HEK293T (cell line): ENCODE measurements at regions not wholly inside any gene's neighbourhood (a gene's known extent, or its start where the extent isn't known, plus 50 kb on each side); places are given as distances from the start of the nearest gene placed in this dataset.

Source experiments
- ARNT ChIP-seq: fragments of 450-650 bp; IDR thresholded peaks from 2 replicates; pipeline ENCODE4 v1.6.1; 2017; ENCODE audit warnings: mild to moderate bottlenecking
- BHLHE40 ChIP-seq: fragments of 450-650 bp; IDR thresholded peaks from 2 replicates; pipeline ENCODE4 v1.6.1; 2016; ENCODE audit warnings: mild to moderate bottlenecking, moderate library complexity, borderline replicate concordance
- ELF4 ChIP-seq: fragments of 450-650 bp; IDR thresholded peaks from 2 replicates; pipeline ENCODE4 v1.6.1; 2017; ENCODE audit warnings: antibody characterized with exemption
- LEF1 ChIP-seq: fragments of 450-650 bp; IDR thresholded peaks from 2 replicates; pipeline ENCODE4 v1.6.1; 2017; ENCODE audit warnings: mild to moderate bottlenecking, borderline replicate concordance
- SP1 ChIP-seq: fragments of 450-650 bp; IDR thresholded peaks from 2 replicates; pipeline ENCODE4 v1.6.1; 2017
- TARDBP ChIP-seq: fragments of 450-650 bp; IDR thresholded peaks from 2 replicates; pipeline ENCODE4 v1.6.1; 2016

- no peak for TF ChIP-seq TARDBP
- no peak for TF ChIP-seq LEF1
- TF ChIP-seq ARNT = no peak
- TF ChIP-seq SP1 = no peak
- no peak for TF ChIP-seq BHLHE40
- no peak for TF ChIP-seq ELF4
These were observed 261.9 kb upstream of the CITED2 start for GRCh38 chr6:139636391-139636790.
